ENCODE measurements at regions not wholly inside any gene's neighbourhood (a gene's known extent, or its start where the extent isn't known, plus 50 kb on each side); places are given as distances from the start of the nearest gene placed in this dataset.

DNA sequence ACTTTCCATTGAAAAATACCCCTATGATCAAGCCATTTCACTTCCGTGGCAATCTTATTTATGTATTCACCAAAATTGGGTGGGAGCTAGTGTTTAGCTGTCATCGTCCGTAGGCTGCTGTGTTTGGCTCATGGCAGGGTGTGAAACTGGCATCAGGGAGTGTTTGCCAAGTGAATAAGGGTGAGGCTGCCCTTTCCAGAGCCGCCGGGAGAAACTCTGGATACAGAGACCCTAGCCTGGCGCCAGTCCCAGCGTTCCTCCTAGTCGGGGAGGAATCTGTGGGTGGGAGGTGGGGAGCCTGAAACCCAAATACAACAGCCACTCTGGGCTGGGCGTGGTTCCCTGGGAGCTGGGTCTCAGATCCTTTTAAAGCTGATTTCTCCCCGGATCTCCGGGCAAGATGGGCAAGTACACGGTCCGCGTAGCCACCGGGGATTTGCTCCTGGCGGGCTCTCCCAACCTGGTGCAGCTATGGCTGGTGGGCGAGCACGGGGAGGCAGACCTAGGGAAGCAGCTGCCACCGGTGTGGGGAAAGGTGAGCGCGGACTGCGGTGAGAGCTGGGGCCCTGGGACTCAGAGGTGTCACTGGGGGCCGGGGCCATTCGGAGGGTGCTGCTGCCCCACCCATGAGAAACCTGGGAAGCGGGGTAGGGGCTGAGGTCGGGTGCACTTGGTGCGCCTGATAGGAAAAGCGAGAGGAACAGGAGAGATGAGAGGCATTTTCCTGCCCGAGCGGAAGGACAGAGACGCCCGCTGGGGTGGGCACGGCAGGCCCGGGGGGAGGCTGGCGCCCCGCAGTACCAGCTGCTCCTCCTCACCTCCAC, 62.1 kb upstream of the TEKT1 start:
- no peak overlapping the region for H3K4me3 Mint-ChIP-seq (ENCODE audit: unreplicated experiment)
- no peaks in the 10 kb centered on the region for H3K4me1 Mint-ChIP-seq (ENCODE audit: unreplicated experiment)
- H3K27me3 Mint-ChIP-seq (ENCODE audit: unreplicated experiment), result peaks cover 31% of the 10 kb centered on the region
- DNase-seq (ENCODE audit: extremely low spot score, unreplicated experiment), result no peak
- peaks cover 16% of the 10 kb centered on the region for H3K9me3 Mint-ChIP-seq (ENCODE audit: unreplicated experiment)
- no peak overlapping the region for H3K27ac Mint-ChIP-seq (ENCODE audit: unreplicated experiment)
- H3K36me3 Mint-ChIP-seq (ENCODE audit: unreplicated experiment), result no peaks in the 10 kb centered on the region
- TF ChIP-seq, protein P1, sequence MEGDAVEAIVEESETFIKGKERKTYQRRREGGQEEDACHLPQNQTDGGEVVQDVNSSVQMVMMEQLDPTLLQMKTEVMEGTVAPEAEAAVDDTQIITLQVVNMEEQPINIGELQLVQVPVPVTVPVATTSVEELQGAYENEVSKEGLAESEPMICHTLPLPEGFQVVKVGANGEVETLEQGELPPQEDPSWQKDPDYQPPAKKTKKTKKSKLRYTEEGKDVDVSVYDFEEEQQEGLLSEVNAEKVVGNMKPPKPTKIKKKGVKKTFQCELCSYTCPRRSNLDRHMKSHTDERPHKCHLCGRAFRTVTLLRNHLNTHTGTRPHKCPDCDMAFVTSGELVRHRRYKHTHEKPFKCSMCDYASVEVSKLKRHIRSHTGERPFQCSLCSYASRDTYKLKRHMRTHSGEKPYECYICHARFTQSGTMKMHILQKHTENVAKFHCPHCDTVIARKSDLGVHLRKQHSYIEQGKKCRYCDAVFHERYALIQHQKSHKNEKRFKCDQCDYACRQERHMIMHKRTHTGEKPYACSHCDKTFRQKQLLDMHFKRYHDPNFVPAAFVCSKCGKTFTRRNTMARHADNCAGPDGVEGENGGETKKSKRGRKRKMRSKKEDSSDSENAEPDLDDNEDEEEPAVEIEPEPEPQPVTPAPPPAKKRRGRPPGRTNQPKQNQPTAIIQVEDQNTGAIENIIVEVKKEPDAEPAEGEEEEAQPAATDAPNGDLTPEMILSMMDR (IDR thresholded peaks at IDR 0.05), result no peak

DNA sequence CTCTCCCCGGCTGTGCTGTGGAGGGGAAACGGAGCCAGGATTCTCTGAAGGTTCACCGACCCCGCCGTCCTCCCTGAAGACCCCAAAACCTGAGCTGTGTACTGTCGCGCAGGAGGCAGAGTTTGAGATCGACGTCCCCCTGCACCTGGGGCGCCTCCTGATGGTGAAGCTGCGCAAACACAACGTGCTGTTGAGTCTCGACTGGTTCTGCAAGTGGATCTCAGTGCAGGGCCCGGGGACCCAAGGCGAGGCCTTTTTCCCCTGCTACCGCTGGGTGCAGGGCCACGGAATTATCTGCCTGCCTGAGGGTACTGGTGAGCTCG, 62.6 kb upstream of the TEKT1 start:
- H3K27ac Mint-ChIP-seq (ENCODE audit: unreplicated experiment), result no peak overlapping the region
- TF ChIP-seq, protein P1 (IDR thresholded peaks at IDR 0.05), result no peak
- no peak overlapping the region for H3K4me3 Mint-ChIP-seq (ENCODE audit: unreplicated experiment)
- DNase-seq (ENCODE audit: extremely low spot score, unreplicated experiment), result no peak
- H3K9me3 Mint-ChIP-seq (ENCODE audit: unreplicated experiment), result peaks cover 13% of the 10 kb centered on the region
- no peaks in the 10 kb centered on the region for H3K36me3 Mint-ChIP-seq (ENCODE audit: unreplicated experiment)
- no peaks in the 10 kb centered on the region for H3K4me1 Mint-ChIP-seq (ENCODE audit: unreplicated experiment)
- H3K27me3 Mint-ChIP-seq (ENCODE audit: unreplicated experiment), result peaks cover 29% of the 10 kb centered on the region

DNA sequence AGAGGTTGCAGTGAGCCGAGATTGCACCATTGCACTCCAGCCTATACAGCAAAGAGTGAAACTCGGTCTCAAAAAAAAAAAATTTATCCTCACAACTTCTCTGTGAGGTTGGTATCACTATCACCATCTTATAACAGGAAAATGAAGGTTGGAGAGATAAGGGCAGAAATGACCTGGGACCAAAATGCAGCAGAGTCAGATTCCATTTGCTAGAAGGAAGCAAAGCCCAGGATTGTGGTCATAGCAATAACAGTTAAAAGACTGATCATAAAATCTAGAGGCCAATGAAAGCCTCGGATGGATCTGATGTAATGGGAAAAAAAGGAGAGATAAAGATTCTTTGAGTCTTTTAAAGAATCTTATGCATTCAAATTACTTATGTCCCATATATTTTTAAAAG, 69.6 kb upstream of the TEKT1 start:
- Mint-ChIP-seq H3K9me3 (ENCODE audit: unreplicated experiment) (no peaks in the 10 kb centered on the region), H3K4me1 (ENCODE audit: unreplicated experiment) (no peaks in the 10 kb centered on the region), H3K4me3 (ENCODE audit: unreplicated experiment) (no peak overlapping the region), H3K36me3 (ENCODE audit: unreplicated experiment) (no peaks in the 10 kb centered on the region), H3K27ac (ENCODE audit: unreplicated experiment) (no peak overlapping the region), H3K27me3 (ENCODE audit: unreplicated experiment) (peaks cover 20% of the 10 kb centered on the region)
- no peak for DNase-seq (ENCODE audit: extremely low spot score, unreplicated experiment)
- TF ChIP-seq, protein P1 (IDR thresholded peaks at IDR 0.05), result no peak

DNA sequence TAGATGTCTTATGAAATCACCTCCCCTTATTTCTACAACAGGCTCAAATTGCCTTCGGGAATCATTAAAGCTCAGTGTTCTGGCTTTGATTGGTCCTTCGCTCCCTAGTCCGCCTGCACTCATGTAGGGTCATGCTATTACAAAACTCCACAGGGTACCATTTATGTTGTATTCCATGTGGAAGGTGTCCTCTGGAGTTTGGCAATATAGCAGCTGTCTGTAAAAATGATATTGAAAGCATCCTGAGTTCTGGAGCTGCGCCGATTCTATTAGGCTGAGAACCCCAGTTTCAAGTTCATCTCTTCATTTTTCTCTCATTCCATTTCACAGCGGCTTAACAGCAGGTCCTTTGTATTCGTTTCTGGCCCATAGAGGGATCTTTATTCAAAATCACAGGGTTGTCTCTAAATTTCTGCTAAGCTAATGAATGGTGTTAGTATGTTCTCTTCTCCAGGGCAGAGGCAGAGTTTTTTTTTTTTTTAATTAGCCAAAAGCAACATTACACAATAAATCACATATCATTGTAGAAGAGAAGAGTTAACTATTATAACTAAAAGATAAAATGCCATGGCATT, 71.9 kb upstream of the TEKT1 start:
- H3K36me3 Mint-ChIP-seq (ENCODE audit: unreplicated experiment), result no peaks in the 10 kb centered on the region
- TF ChIP-seq, protein P1 (IDR thresholded peaks at IDR 0.05), result no peak
- no peak overlapping the region for H3K4me3 Mint-ChIP-seq (ENCODE audit: unreplicated experiment)

DNA sequence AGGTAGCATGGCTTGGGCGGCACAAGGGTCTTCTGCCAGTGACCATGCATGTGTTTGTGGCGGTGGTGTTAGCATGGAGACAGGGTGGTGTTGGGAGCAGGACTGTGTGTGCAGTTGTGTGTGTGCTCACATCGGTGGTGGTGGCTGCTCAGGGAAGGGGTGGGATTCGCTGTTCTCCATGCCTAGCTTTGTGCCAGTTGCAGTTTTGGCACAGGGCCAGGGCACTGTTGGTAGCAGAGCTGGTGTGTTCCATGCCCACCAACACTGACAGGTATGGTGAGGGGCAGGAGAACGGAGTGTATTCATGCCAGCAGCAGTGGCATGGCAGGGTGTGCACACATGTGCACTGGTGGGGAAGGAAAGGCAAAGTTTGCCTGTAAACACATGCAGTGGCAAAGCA, 77.3 kb upstream of the TEKT1 start:
- Mint-ChIP-seq H3K9me3 (ENCODE audit: unreplicated experiment) (no peaks in the 10 kb centered on the region), H3K4me3 (ENCODE audit: unreplicated experiment) (no peak overlapping the region), H3K4me1 (ENCODE audit: unreplicated experiment) (peaks cover 1% of the 10 kb centered on the region), H3K27me3 (ENCODE audit: unreplicated experiment) (peaks cover 26% of the 10 kb centered on the region), H3K27ac (ENCODE audit: unreplicated experiment) (no peak overlapping the region), H3K36me3 (ENCODE audit: unreplicated experiment) (no peaks in the 10 kb centered on the region)
- TF ChIP-seq, protein P1 (IDR thresholded peaks at IDR 0.05), result no peak
- DNase-seq (ENCODE audit: extremely low spot score, unreplicated experiment), result no peak

More for the DNA sequence above, 71.9 kb upstream of the TEKT1 start:
- no peaks in the 10 kb centered on the region for H3K4me1 Mint-ChIP-seq (ENCODE audit: unreplicated experiment)
- no peaks in the 10 kb centered on the region for H3K9me3 Mint-ChIP-seq (ENCODE audit: unreplicated experiment)
- peaks cover 10% of the 10 kb centered on the region for H3K27me3 Mint-ChIP-seq (ENCODE audit: unreplicated experiment)
- H3K27ac Mint-ChIP-seq (ENCODE audit: unreplicated experiment), result no peak overlapping the region
- no peak for DNase-seq (ENCODE audit: extremely low spot score, unreplicated experiment)

Measured in osteocyte (in vitro differentiated cells).